GM12878 (cell line): ENCODE measurements at regions not wholly inside any gene's neighbourhood (a gene's known extent, or its start where the extent isn't known, plus 50 kb on each side); places are given as distances from the start of the nearest gene placed in this dataset.

Experiments
- ATAC-seq: fragments of 200-7000 bp; cut with Tn5 transposase; 3 replicates; pipeline ENCODE4 v1.9.1; 2020; ENCODE audit warnings: mild to moderate bottlenecking, moderate library complexity
- BruUV-seq: library from RNA; stranded (reverse); fragments of 400-500 nt; replicated peaks from 2 replicates; lab custom pipeline; 2021; lab: Mats Ljungman, UMichigan
- CTCF ChIA-PET: fragments of 300-600 bp; sonication (Branson Sonifier 250); formaldehyde crosslinking; extraction: SDS; loops from one replicate; lab custom pipeline; 2021; ENCODE audit warnings: inconsistent platforms; lab: Yijun Ruan, JAX
- POLR2A ChIA-PET: fragments of 350-600 bp; formaldehyde crosslinking; extraction: SDS; loops from one replicate; lab custom pipeline; 2021; ENCODE audit warnings: inconsistent platforms; lab: Charles Lee
- RAD21 ChIA-PET: fragments of 300-600 bp; sonication (Branson Sonifier 250); formaldehyde crosslinking; loops from one replicate; lab custom pipeline; 2023; ENCODE audit warnings: antibody characterized with exemption; ENCODE audit not compliant: unreplicated experiment; lab: Charles Lee
- SMC1A ChIA-PET: fragments of 300-600 bp; sonication (Branson Sonifier 250); formaldehyde crosslinking; loops from one replicate; lab custom pipeline; 2023; ENCODE audit not compliant: unreplicated experiment, uncharacterized antibody; lab: Charles Lee
- DNase-seq: peaks from one replicate; pipeline ENCODE4 v3.0.0-alpha.2; 2011; ENCODE audit warnings: low read depth, low spot score
- FAIRE-seq: peaks from 3 replicates; lab custom pipeline; 2011; peaks lifted over from hg19 to GRCh38; lab: Jason Lieb, UNC
- H2AFZ ChIP-seq: 2 replicates; pipeline ENCODE4 v1.6.0; 2011; ENCODE audit warnings: low read depth, low read length, control low read depth; ENCODE audit not compliant: control insufficient read depth
- H3K27ac ChIP-seq: 2 replicates; pipeline ENCODE4 v1.5.1; 2011; ENCODE audit warnings: control low read depth; ENCODE audit not compliant: control insufficient read depth, insufficient read depth
- H3K27me3 ChIP-seq, 2 experiments: replicated peaks in 1 of 2; 2 replicates each; pipeline versions ENCODE4 v1.6.0 to v1.6.1; 2011; ENCODE audit warnings: low read length in 1 of 2; ENCODE audit not compliant: control insufficient read depth in 2 of 2, insufficient read depth in 2 of 2
- H3K36me3 ChIP-seq, 2 experiments: 2 replicates each; pipeline ENCODE4 v1.5.1; 2011; ENCODE audit warnings: low read length in 1 of 2; ENCODE audit not compliant: control insufficient read depth in 2 of 2, insufficient read depth in 2 of 2
- H3K4me1 ChIP-seq: 2 replicates; pipeline ENCODE4 v1.6.1; 2011; ENCODE audit warnings: mild to moderate bottlenecking, low read length, moderate library complexity, mixed read lengths; ENCODE audit not compliant: control insufficient read depth, insufficient read depth
- H3K4me2 ChIP-seq: 2 replicates; pipeline ENCODE4 v1.6.0; 2011; ENCODE audit warnings: control low read depth; ENCODE audit not compliant: control insufficient read depth, insufficient read depth
- H3K4me3 ChIP-seq: fragments of 200-600 bp; sonication (generic); 2 replicates; pipeline ENCODE4 v1.5.1; 2016
- H3K79me2 ChIP-seq: 2 replicates; pipeline ENCODE4 v1.6.0; 2011; ENCODE audit warnings: low read length; ENCODE audit not compliant: control insufficient read depth, insufficient read depth
- H3K9ac ChIP-seq: 2 replicates; pipeline ENCODE4 v1.8.0; 2011; ENCODE audit warnings: low read length, control low read depth, mixed read lengths; ENCODE audit not compliant: control insufficient read depth, insufficient read depth
- H3K9me3 ChIP-seq: replicated peaks from 3 replicates; pipeline ENCODE4 v1.5.1; 2011; ENCODE audit warnings: mild to moderate bottlenecking, low read length; ENCODE audit not compliant: control insufficient read depth, insufficient read depth
- H4K20me1 ChIP-seq: 2 replicates; pipeline ENCODE4 v1.6.0; 2011; ENCODE audit not compliant: control insufficient read depth, insufficient read depth
- DPF2 ChIP-seq: fragments of 450-650 bp; IDR thresholded peaks from 2 replicates; pipeline ENCODE4 v1.6.1; 2017; ENCODE audit warnings: mild to moderate bottlenecking
- HSF1 ChIP-seq: fragments of 150-350 bp; IDR thresholded peaks from 2 replicates; pipeline ENCODE4 v1.6.1; 2014; ENCODE audit warnings: mild to moderate bottlenecking, low read depth, low read length
- MTA3 ChIP-seq: IDR thresholded peaks from 2 replicates; pipeline ENCODE4 v1.6.1; 2012; ENCODE audit warnings: low read length, inconsistent platforms, borderline replicate concordance
- NR2C2 ChIP-seq: IDR thresholded peaks from 2 replicates; pipeline ENCODE4 v1.6.1; 2011; ENCODE audit warnings: borderline replicate concordance, low read depth; ENCODE audit not compliant: control insufficient read depth, insufficient read length
- PAX5 ChIP-seq: IDR thresholded peaks from 2 replicates; pipeline ENCODE4 v1.6.1; 2011; ENCODE audit warnings: low read depth, low read length, borderline replicate concordance
- SUPT20H ChIP-seq: IDR thresholded peaks from 2 replicates; pipeline ENCODE4 v1.6.1; 2011; ENCODE audit warnings: low read depth, mild to moderate bottlenecking, low read length, moderate library complexity, borderline replicate concordance; ENCODE audit not compliant: control insufficient read depth
- USF1 ChIP-seq: IDR thresholded peaks from 2 replicates; pipeline ENCODE4 v1.6.1; 2011; ENCODE audit warnings: borderline replicate concordance, low read depth, mild to moderate bottlenecking, moderate library complexity, mixed read lengths, low read length; ENCODE audit not compliant: insufficient read depth; ENCODE audit errors: extremely low read length
- ZNF687 ChIP-seq: fragments of 450-650 bp; IDR thresholded peaks from 2 replicates; pipeline ENCODE4 v1.6.1; 2017; ENCODE audit warnings: mild to moderate bottlenecking, moderate library complexity
- WGBS: methylation state at CpG from one replicate; pipeline ENCODE4 v1.1.6; 2016; ENCODE audit warnings: low lambda C conversion rate; ENCODE audit not compliant: insufficient replicate concordance, insufficient coverage; ENCODE audit errors: missing lambda C conversion rate; 5-methylcytosine and 5-hydroxymethylcytosine counted together
- in situ Hi-C: fragments of 300-500 bp; cut with MboI; formaldehyde crosslinking; loops from 9 replicates; pipeline ENCODE4 v1.14.3; 2018; ENCODE audit warnings: mixed read lengths
- intact Hi-C: fragments of 100-400 bp; cut with micrococcal nuclease; formaldehyde crosslinking; loops from one replicate; pipeline ENCODE4 v1.14.2; 2022; ENCODE audit not compliant: unreplicated experiment

- ChIA-PET SMC1A (no interaction called here), CTCF (no interaction called here), RAD21 (no interaction called here), POLR2A (no interaction called here)
- no TSS peak for BruUV-seq
- no peak overlapping the region for H2AFZ ChIP-seq
- no peaks in the 10 kb centered on the region for H3K9me3 ChIP-seq
- intact Hi-C loops (no loop called here), in situ Hi-C loops (no loop called here)
- TF ChIP-seq USF1 (no peak), NR2C2 (no peak), HSF1 (no peak), MTA3 (no peak), PAX5 (no peak), ZNF687 (no peak), SUPT20H (no peak), DPF2 (no peak)
- DNase-seq (no peak), ATAC-seq (no peak), FAIRE-seq (no peak)
- no peak overlapping the region for H3K27ac ChIP-seq
- 65% methylated on average over 5 of the region's 5 CpGs for WGBS
- no peaks in the 10 kb centered on the region for H3K4me1 ChIP-seq
- no peaks in the 10 kb centered on the region for H4K20me1 ChIP-seq
- no peak overlapping the region for H3K4me2 ChIP-seq
- H3K4me3 ChIP-seq, result no peak overlapping the region
- H3K9ac ChIP-seq, result no peak overlapping the region
- H3K27me3 ChIP-seq, result no peaks in the 10 kb centered on the region
- H3K79me2 ChIP-seq, result no peaks in the 10 kb centered on the region
- H3K36me3 ChIP-seq, result no peaks in the 10 kb centered on the region
Measured at GRCh38 chr13:34594507-34594906, 347.6 kb upstream of the NBEA start.
